GM11168 (cell line): ENCODE measurements at regions not wholly inside any gene's neighbourhood (a gene's known extent, or its start where the extent isn't known, plus 50 kb on each side); places are given as distances from the start of the nearest gene placed in this dataset.

ENCODE experiments used
- in situ Hi-C: fragments of 300-500 bp; cut with MboI; formaldehyde crosslinking; loops from one replicate; pipeline ENCODE4 v1.12.0; 2022; ENCODE audit warnings: low sequenced_read_pairs; ENCODE audit not compliant: unreplicated experiment

- in situ Hi-C loops = no loop called here
These were observed 191.9 kb upstream of the CTAGE1 start for GRCh38 chr18:22609642-22610041.

- in situ Hi-C loops = no loop called here
These were observed 195.5 kb upstream of the CTAGE1 start for GRCh38 chr18:22613058-22613690.

DNA sequence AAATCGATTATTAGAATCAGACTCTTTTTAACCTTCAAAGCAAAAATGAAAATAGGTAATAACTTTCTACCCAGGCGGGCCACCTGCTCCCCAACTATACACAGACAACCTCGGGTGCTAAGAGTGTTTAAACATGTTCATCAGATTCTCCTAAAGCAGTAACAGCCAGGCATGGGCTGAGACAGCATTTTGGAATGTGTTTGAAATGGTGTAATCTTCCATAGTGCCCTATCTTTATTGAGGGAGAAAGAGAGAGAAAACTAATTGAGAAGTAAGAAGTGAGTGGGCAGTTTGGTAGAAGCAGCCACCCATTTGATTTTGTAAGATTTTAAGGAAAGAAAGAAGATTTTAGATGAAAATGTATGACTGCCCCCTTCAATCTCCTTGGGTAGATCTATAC, 196.1 kb upstream of the CTAGE1 start:
- in situ Hi-C loops = no loop called here

GRCh38 chr18:22623513-22623912, 205.8 kb upstream of the CTAGE1 start:
- in situ Hi-C loops = no loop called here

DNA sequence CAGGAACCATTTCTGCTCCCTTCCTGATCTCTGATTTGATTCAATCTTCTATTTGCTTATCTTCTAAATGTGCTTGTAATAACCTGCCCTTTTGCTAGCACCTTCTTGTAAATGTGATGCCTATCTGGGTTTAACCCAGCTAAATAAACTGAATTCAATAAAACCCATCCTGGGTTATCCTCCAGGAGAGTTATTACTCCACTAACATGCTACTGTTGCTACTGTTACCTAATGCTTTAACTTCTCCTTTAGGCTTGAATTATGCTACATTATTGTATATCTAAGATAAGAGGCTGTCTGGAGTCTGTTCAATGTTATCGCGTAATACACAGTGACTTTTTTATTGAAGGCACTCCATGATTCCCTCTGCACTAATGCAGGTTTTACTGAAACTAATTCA, 206.5 kb upstream of the CTAGE1 start:
- in situ Hi-C loops = no loop called here

DNA sequence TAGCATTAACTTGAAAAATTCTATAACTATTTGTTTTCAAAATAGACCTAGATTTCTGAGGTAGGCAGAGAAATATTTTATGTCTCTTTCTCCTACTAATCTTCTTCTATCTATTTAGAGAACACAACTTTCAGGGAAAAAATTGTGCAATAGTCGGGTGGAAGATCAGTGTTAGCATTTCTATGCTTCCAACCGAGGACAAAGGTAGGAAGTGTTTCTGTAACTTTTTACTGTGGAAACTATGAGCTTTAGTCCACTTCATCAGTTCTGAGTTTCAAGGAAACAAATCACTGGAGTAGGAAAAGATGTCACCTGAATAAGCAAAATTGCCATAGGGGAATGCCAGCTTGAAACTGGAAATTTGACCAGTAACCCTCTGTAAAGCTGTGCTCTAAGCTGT, 207.7 kb upstream of the CTAGE1 start:
- in situ Hi-C loops = no loop called here

DNA sequence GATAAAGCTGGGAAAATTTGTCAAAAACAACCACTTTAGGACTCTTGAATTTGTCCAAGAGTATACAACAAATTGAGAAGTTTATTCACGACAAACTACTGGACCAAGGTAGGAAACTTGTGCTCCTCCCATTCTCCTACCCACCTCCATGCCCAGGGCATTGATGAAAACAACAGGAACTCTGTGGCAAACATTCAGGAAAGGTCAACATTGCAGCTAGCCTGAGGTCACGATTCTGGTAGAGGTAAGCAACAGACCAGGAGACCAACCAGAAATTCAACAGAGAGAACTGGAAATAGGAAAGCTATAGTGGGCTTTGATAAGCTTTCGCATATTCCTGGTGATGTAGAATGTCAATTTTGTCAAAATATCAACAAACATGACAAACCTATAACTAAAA, 209.1 kb upstream of the CTAGE1 start:
- in situ Hi-C loops = no loop called here

- in situ Hi-C loops = no loop called here
These were observed 209.8 kb upstream of the CTAGE1 start for GRCh38 chr18:22627506-22627905.

- in situ Hi-C loops = no loop called here
These were observed 211.2 kb upstream of the CTAGE1 start for GRCh38 chr18:22628795-22629510.

GRCh38 chr18:22630980-22631379, 213.3 kb upstream of the CTAGE1 start:
- in situ Hi-C loops = no loop called here

GRCh38 chr18:22632191-22632590, 214.5 kb upstream of the CTAGE1 start:
- in situ Hi-C loops = no loop called here

DNA sequence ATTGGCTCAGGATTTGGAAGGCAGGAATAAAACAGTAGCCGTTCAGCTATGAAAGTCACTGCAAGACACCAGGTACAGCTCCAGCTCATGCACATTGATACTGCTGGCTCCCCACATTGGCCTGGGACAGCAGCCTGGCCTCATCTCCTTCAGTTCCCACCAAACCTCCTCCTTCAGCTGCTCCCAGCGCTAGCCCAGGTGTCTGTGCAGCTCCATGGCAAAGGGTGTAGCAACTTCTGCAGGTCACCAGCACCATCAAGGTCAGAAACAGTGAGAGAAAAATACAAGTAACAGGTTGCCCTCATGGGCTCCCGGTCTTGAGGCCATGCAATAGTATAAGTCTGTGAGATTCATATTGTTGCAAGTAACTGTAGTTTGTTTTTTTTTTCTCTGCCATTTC, 216.7 kb upstream of the CTAGE1 start:
- in situ Hi-C loops = no loop called here

- in situ Hi-C loops = no loop called here
These were observed 220.1 kb upstream of the CTAGE1 start for GRCh38 chr18:22637787-22638186.

DNA sequence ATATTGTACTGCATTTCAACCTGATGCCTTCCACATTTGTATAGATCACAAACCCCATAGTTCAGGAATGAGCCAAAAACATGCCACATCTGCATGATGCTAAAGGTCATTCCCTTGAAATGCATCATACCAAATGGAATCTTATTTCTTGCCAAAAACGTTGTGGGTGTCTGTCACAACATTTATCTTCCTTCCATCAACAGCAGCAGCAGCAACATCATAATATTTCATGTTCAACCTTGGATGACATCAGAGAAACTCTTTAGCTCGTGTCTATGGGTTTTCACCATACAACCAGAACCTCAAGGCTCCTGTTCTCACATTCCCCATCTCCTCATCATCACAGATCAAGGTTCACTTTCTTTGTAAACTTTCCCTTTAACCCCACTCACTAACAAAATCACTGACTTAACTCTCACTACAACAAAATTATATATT, 221.3 kb upstream of the CTAGE1 start:
- in situ Hi-C loops = no loop called here

DNA sequence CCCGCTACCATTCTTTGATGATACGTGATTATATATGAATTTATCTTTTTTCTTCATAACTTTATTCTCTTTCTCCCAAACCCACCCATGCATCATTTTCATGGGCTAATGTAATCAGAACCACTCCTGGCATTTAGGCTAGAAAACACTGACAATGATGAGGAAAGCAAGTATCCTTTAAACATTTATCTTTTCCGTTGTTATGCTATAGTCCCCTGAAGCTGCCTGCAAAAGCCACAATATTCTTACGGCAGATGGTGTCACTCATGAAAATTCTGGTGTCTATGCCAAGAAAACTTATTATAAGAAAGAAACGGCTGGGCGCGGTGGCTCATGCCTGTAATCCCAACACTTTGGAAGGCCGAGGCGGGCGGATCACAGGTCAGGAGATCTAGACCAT, 221.8 kb upstream of the CTAGE1 start:
- in situ Hi-C loops = no loop called here

GRCh38 chr18:22640281-22640842, 222.6 kb upstream of the CTAGE1 start:
- in situ Hi-C loops = no loop called here

DNA sequence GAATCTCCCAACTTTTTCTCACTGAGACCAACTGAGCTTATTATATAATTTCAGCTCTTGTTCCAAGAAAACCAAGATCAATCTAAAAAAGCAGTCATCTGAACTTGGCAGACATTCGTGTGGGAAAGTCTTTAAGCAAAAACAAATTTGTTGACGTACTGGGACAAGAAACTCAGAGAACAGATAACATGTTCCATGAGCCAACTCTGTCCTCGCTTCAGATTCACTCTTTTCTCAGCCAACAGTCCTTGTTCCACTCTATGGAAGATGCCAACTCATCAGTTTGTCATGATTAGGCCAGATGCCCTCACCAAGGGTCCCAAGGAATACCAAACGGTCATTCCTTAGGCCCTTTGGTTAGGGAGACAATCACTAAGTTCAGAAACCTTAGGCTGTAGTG, 224.2 kb upstream of the CTAGE1 start:
- in situ Hi-C loops = no loop called here

DNA sequence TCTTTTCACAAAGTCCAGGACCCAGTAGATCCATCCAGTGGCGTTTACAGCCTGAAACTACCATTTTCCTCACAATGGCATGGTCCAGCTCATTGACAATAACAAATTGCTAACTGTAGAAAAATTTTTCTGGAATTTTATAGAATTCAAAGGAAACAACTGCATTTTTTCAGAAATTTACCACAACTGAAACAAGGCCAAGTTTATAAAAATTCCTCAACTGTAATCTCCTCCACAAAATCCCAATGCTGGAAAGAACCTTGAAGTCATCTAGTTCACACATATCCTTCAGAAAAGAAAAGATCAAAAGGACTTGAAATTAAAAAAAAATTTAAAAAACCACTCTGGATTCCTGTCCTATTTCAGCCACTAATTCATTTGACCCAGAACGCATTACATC, 226.0 kb upstream of the CTAGE1 start:
- in situ Hi-C loops = no loop called here

DNA sequence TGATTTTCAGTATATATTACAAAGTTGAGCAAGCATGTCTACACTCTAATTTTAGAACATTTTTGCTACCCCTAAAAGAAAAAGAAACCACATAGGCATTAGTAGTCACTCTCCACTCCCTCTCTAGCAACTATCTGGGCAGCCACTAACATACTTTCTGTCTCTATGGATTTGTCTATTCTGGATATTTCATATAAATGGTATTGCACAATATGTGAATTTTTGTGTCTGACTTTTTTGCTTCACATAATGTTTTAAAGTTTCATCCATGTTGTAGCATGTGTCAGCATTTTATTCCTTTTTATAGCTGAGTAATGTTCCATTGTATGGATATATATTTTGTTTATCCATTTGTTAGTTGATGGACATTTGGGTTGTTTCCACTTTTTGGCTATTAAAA, 232.5 kb upstream of the CTAGE1 start:
- in situ Hi-C loops = no loop called here

GRCh38 chr18:22657619-22658018, 239.9 kb upstream of the CTAGE1 start:
- in situ Hi-C loops = no loop called here

GRCh38 chr18:22658318-22658717, 240.6 kb upstream of the CTAGE1 start:
- in situ Hi-C loops = no loop called here

- in situ Hi-C loops = no loop called here
These were observed 245.7 kb upstream of the CTAGE1 start for GRCh38 chr18:22663378-22663777.
